ENCODE measurements at regions not wholly inside any gene's neighbourhood (a gene's known extent, or its start where the extent isn't known, plus 50 kb on each side); places are given as distances from the start of the nearest gene placed in this dataset.

DNA sequence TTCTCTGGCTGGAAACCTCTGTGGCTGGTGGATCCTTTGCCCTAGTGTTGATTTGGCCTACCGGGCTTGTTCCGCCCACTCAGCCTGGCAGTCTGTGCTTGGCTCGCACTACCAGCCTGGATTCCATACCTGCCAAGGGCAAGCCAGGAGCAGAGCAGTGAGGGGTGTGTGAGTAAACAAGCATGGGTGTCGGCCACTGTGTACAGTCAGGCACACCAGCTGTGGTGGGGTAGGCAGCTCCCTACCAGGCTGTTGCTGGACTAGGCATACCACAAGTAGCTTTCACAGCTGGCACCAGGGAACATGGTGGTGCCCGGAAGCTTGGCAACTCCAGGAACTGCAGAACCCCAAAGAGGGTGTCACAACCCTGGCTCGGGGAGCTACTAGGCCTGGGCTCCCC, 942.9 kb upstream of the LRRN3 start:
- intact Hi-C loops (cut with DNase I): no loop called here
- Histone ChIP-seq H3K9me3 (no peaks in the 10 kb centered on the region), H3K27me3 (no peaks in the 10 kb centered on the region), H3K27ac (no peak overlapping the region), H3K4me1 (no peaks in the 10 kb centered on the region), H3K4me3 (no peak overlapping the region), H3K36me3 (no peaks in the 10 kb centered on the region)
- WGBS (ENCODE audit: insufficient coverage, low coverage, low lambda C conversion rate, missing lambda C conversion rate): 52% methylated on average over 6 of the region's 6 CpGs
- ATAC-seq (peak in 1 of 4 donors; percentile 20), DNase-seq (peak in 2 of 3 donors; percentile 21 to 24)
- no peak for TF ChIP-seq POLR2A (IDR thresholded peaks at IDR 0.05)
- TF ChIP-seq, protein P1, sequence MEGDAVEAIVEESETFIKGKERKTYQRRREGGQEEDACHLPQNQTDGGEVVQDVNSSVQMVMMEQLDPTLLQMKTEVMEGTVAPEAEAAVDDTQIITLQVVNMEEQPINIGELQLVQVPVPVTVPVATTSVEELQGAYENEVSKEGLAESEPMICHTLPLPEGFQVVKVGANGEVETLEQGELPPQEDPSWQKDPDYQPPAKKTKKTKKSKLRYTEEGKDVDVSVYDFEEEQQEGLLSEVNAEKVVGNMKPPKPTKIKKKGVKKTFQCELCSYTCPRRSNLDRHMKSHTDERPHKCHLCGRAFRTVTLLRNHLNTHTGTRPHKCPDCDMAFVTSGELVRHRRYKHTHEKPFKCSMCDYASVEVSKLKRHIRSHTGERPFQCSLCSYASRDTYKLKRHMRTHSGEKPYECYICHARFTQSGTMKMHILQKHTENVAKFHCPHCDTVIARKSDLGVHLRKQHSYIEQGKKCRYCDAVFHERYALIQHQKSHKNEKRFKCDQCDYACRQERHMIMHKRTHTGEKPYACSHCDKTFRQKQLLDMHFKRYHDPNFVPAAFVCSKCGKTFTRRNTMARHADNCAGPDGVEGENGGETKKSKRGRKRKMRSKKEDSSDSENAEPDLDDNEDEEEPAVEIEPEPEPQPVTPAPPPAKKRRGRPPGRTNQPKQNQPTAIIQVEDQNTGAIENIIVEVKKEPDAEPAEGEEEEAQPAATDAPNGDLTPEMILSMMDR (IDR thresholded peaks at IDR 0.05): no peak

DNA sequence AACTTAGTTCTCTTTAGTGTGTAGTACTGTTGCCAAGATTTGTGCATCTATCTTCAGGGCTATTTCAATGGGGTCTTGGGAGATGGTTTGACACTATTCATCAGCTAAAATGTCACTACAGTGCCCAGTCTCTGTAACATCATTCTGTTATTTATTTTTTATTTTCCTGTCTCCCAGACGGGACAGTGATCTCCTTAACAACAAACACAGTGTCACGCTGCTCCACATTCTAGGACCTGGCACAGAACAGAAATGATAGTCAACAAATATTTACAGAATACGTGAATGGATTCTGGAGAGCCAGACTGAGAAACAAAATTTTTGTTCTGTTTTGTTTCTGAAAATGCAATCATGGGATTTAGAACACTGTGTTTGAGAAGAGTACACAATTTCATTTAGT, 937.7 kb upstream of the LRRN3 start:
- no peak for ATAC-seq

DNA sequence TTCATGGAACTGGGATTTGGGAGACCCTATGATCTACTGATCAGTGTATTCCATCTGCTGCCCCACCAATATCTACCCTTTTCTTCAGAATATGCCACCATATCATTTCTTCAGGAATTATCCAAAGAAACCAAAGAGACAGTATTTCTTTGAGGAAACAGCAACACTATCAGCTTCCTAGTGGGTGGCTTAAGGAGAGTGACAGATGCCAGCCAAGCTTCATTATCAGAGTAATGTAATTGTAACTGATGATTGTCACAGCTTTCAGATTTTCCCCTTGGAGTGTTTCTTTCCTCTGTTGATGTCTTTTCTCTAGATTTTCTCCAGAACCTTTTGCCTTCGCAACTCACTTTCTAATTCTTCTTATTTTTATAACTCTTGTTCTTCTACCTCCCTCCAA, 934.4 kb upstream of the LRRN3 start:
- no peak overlapping the region for H3K27ac ChIP-seq
- 69% methylated on average over 1 of the region's 1 CpG for WGBS (ENCODE audit: insufficient coverage, low coverage, low lambda C conversion rate, missing lambda C conversion rate)
- intact Hi-C loops (cut with DNase I): no loop called here
- H3K36me3 ChIP-seq: no peaks in the 10 kb centered on the region
- DNase-seq (no peak), ATAC-seq (no peak)
- TF ChIP-seq, protein P1 (IDR thresholded peaks at IDR 0.05): no peak
- TF ChIP-seq POLR2A (IDR thresholded peaks at IDR 0.05): no peak
- no peaks in the 10 kb centered on the region for H3K27me3 ChIP-seq
- H3K9me3 ChIP-seq: no peaks in the 10 kb centered on the region
- no peak overlapping the region for H3K4me3 ChIP-seq
- no peaks in the 10 kb centered on the region for H3K4me1 ChIP-seq

More for the DNA sequence above, 937.7 kb upstream of the LRRN3 start:
- no peak for DNase-seq
- TF ChIP-seq POLR2A (IDR thresholded peaks at IDR 0.05): no peak
- TF ChIP-seq, protein P1 (IDR thresholded peaks at IDR 0.05): no peak
- Histone ChIP-seq H3K36me3 (no peaks in the 10 kb centered on the region), H3K4me3 (no peak overlapping the region), H3K4me1 (no peaks in the 10 kb centered on the region), H3K27ac (no peak overlapping the region), H3K9me3 (no peaks in the 10 kb centered on the region), H3K27me3 (no peaks in the 10 kb centered on the region)
- intact Hi-C loops (cut with DNase I): no loop called here
- 38% methylated on average over 3 of the region's 3 CpGs for WGBS (ENCODE audit: insufficient coverage, low coverage, low lambda C conversion rate, missing lambda C conversion rate)

DNA sequence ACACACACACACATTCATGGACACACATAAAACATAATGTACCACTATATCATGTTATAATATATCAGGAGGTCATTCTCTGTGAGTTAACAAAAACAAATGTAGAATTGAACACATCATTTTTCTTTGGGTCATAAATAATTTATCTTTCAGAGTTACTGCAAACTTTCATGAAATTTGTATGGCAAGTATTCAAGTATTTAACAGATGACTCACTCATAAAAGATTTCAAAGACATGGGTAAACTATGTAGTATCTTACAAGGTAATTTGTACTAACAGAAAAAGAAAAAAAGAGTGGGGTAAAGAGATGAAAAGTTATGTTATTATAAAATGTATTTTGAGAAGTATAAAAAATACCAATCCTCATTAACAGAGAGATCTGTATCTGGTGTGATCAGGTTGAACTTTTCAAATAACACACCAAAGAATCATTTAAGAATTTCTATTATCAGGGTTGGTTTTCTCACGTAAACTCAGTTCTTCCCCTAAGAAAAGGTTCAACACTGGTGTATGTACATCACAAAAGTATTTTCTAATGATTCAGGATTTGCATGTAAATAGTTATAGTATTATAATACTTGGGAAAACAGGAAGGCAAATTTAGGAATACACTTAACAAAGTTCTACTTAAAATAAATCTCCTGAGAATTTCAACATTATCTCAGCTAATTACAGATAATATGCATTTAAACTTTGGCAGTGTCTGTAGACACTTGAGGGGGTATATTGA, 933.1 kb upstream of the LRRN3 start:
- no peak for ATAC-seq
- DNase-seq: no peak
- TF ChIP-seq, protein P1 (IDR thresholded peaks at IDR 0.05): no peak
- TF ChIP-seq POLR2A (IDR thresholded peaks at IDR 0.05): no peak

More for the DNA sequence above, 933.1 kb upstream of the LRRN3 start:
- H3K36me3 ChIP-seq: no peaks in the 10 kb centered on the region
- H3K4me3 ChIP-seq: no peak overlapping the region
- H3K4me1 ChIP-seq: no peaks in the 10 kb centered on the region
- 3% methylated on average over 1 of the region's 1 CpG for WGBS (ENCODE audit: insufficient coverage, low coverage, low lambda C conversion rate, missing lambda C conversion rate)
- no peak overlapping the region for H3K27ac ChIP-seq
- intact Hi-C loops (cut with DNase I): no loop called here
- H3K27me3 ChIP-seq: no peaks in the 10 kb centered on the region
- H3K9me3 ChIP-seq: no peaks in the 10 kb centered on the region

Measured in right lobe of liver (tissue), 6 donors.